RWPE2 (cell line): ENCODE measurements at regions not wholly inside any gene's neighbourhood (a gene's known extent, or its start where the extent isn't known, plus 50 kb on each side); places are given as distances from the start of the nearest gene placed in this dataset.

Experiments used
- ATAC-seq: fragments of 200-7000 bp; cut with Tn5 transposase; 3 replicates; pipeline ENCODE4 v1.9.1; 2021; ENCODE audit warnings: low read depth
- DNase-seq: peaks from one replicate; pipeline ENCODE4 v3.0.0-alpha.2; 2020; ENCODE audit warnings: low spot score
- H3K27ac ChIP-seq: fragments of 450-650 bp; 2 replicates; pipeline ENCODE4 v1.5.1; 2017; ENCODE audit warnings: mild to moderate bottlenecking; ENCODE audit not compliant: poor library complexity, severe bottlenecking
- H3K27me3 ChIP-seq: fragments of 250-450 bp; sonication (Bioruptor Pico); 2 replicates; pipeline ENCODE4 v1.5.1; 2021; ENCODE audit warnings: mild to moderate bottlenecking, moderate library complexity; ENCODE audit not compliant: insufficient read depth, poor library complexity, severe bottlenecking
- H3K36me3 ChIP-seq: fragments of 250-450 bp; sonication (Bioruptor Pico); 2 replicates; pipeline ENCODE4 v1.5.1; 2020; ENCODE audit warnings: low read depth, mild to moderate bottlenecking, moderate library complexity
- H3K4me1 ChIP-seq: fragments of 250-450 bp; sonication (Bioruptor Pico); 2 replicates; pipeline ENCODE4 v1.5.1; 2021; ENCODE audit warnings: mild to moderate bottlenecking, moderate library complexity; ENCODE audit not compliant: insufficient read depth, poor library complexity, severe bottlenecking
- H3K4me3 ChIP-seq: fragments of 250-450 bp; sonication (Bioruptor Pico); 2 replicates; pipeline ENCODE4 v1.5.1; 2021; ENCODE audit warnings: mild to moderate bottlenecking, moderate library complexity; ENCODE audit not compliant: severe bottlenecking
- H3K9me3 ChIP-seq: fragments of 250-450 bp; sonication (Bioruptor Pico); 2 replicates; pipeline ENCODE4 v1.5.1; 2021; ENCODE audit warnings: mild to moderate bottlenecking, moderate library complexity; ENCODE audit not compliant: severe bottlenecking
- CTCF ChIP-seq: fragments of 450-650 bp; IDR thresholded peaks from one replicate; pipeline ENCODE4 v1.5.1; 2017; ENCODE audit warnings: mild to moderate bottlenecking, moderate library complexity; ENCODE audit not compliant: poor library complexity, severe bottlenecking

GRCh38 chr13:64338671-64339070, 2891.5 kb downstream of the PCDH9 start:
- Histone ChIP-seq H3K9me3 (no peaks in the 10 kb centered on the region), H3K27me3 (no peaks in the 10 kb centered on the region), H3K27ac (no peak overlapping the region), H3K4me1 (no peaks in the 10 kb centered on the region), H3K36me3 (no peaks in the 10 kb centered on the region), H3K4me3 (no peak overlapping the region)
- TF ChIP-seq CTCF = no peak
- DNase-seq = no peak
- no peak for ATAC-seq

- Histone ChIP-seq H3K27ac (no peak overlapping the region), H3K4me3 (no peak overlapping the region), H3K9me3 (no peaks in the 10 kb centered on the region), H3K27me3 (no peaks in the 10 kb centered on the region), H3K4me1 (no peaks in the 10 kb centered on the region), H3K36me3 (no peaks in the 10 kb centered on the region)
- DNase-seq (no peak), ATAC-seq (no peak)
- TF ChIP-seq CTCF = no peak
Observed at GRCh38 chr13:64333888-64334287, 2896.2 kb downstream of the PCDH9 start.

- TF ChIP-seq CTCF = no peak
- H3K36me3 ChIP-seq = no peaks in the 10 kb centered on the region
- no peak overlapping the region for H3K4me3 ChIP-seq
- H3K27ac ChIP-seq = no peak overlapping the region
- no peaks in the 10 kb centered on the region for H3K9me3 ChIP-seq
- no peaks in the 10 kb centered on the region for H3K4me1 ChIP-seq
- H3K27me3 ChIP-seq = no peaks in the 10 kb centered on the region
- DNase-seq (no peak), ATAC-seq (no peak)
Observed at GRCh38 chr13:64332048-64332447, 2898.1 kb downstream of the PCDH9 start.

- no peak for DNase-seq
- Histone ChIP-seq H3K36me3 (no peaks in the 10 kb centered on the region), H3K4me1 (no peaks in the 10 kb centered on the region), H3K9me3 (no peaks in the 10 kb centered on the region), H3K27me3 (no peaks in the 10 kb centered on the region), H3K27ac (no peak overlapping the region), H3K4me3 (no peak overlapping the region)
- ATAC-seq = no peak
- TF ChIP-seq CTCF = no peak
Observed at GRCh38 chr13:64327505-64328194, 2902.5 kb downstream of the PCDH9 start.

GRCh38 chr13:64314331-64314730, 2898.7 kb upstream of the PCDH20 start:
- H3K27ac ChIP-seq = no peak overlapping the region

More at GRCh38 chr13:64314331-64314730, 2898.7 kb upstream of the PCDH20 start:
- Histone ChIP-seq H3K9me3 (no peaks in the 10 kb centered on the region), H3K4me1 (no peaks in the 10 kb centered on the region), H3K36me3 (no peaks in the 10 kb centered on the region), H3K4me3 (no peak overlapping the region), H3K27me3 (no peaks in the 10 kb centered on the region)
- DNase-seq (no peak), ATAC-seq (0 out of 3 replicates have a peak, but pooled peaks have one; percentile 25)
- TF ChIP-seq CTCF = no peak
